ENCODE measurements at regions not wholly inside any gene's neighbourhood (a gene's known extent, or its start where the extent isn't known, plus 50 kb on each side); places are given as distances from the start of the nearest gene placed in this dataset.
"Not testable (repeated sequence)": the region's sequence is repeated elsewhere in the genome, so short reads cannot be mapped to it uniquely, and the experiment has no call there.

GRCh38 chr7:148486937-148487336 is 103.6 kb upstream of the C7orf33 start:
- Histone ChIP-seq H3K4me1 (ENCODE audit: control insufficient read depth, insufficient read depth, low read length) (no peaks in the 10 kb centered on the region), H3K27ac (ENCODE audit: low read length) (no peak overlapping the region), H3K9me3 (ENCODE audit: control insufficient read depth, low read length) (no peaks in the 10 kb centered on the region), H3K4me3 (ENCODE audit: low read length) (no peak overlapping the region), H3K27me3 (ENCODE audit: control insufficient read depth, insufficient read depth) (no peaks in the 10 kb centered on the region)
- DNase-seq: no peak
- ATAC-seq: no peak
- WGBS: 93% methylated on average over 7 of the region's 7 CpGs
- intact Hi-C loops (cut with DNase I): no loop called here

- DNase-seq (no peak), ATAC-seq (no peak)
- Histone ChIP-seq H3K27ac (ENCODE audit: low read length) (no peak overlapping the region), H3K4me1 (ENCODE audit: control insufficient read depth, insufficient read depth, low read length) (no peaks in the 10 kb centered on the region), H3K27me3 (ENCODE audit: control insufficient read depth, insufficient read depth) (no peaks in the 10 kb centered on the region), H3K9me3 (ENCODE audit: control insufficient read depth, low read length) (no peaks in the 10 kb centered on the region), H3K4me3 (ENCODE audit: low read length) (no peak overlapping the region)
- 68% methylated on average over 4 of the region's 4 CpGs for WGBS
- intact Hi-C loops (cut with DNase I): no loop called here
Observed at GRCh38 chr7:148487912-148488311, 102.7 kb upstream of the C7orf33 start.

GRCh38 chr7:148489678-148490077 is 100.9 kb upstream of the C7orf33 start:
- H3K4me1 ChIP-seq (ENCODE audit: control insufficient read depth, insufficient read depth, low read length): no peaks in the 10 kb centered on the region
- H3K4me3 ChIP-seq (ENCODE audit: low read length): no peak overlapping the region
- DNase-seq (no peak), ATAC-seq (no peak)
- H3K27me3 ChIP-seq (ENCODE audit: control insufficient read depth, insufficient read depth): no peaks in the 10 kb centered on the region
- H3K9me3 ChIP-seq (ENCODE audit: control insufficient read depth, low read length): no peaks in the 10 kb centered on the region
- H3K27ac ChIP-seq (ENCODE audit: low read length): no peak overlapping the region
- 67% methylated on average over 6 of the region's 6 CpGs for WGBS
- intact Hi-C loops (cut with DNase I): no loop called here

- intact Hi-C loops (cut with DNase I): no loop called here
- Histone ChIP-seq H3K27ac (ENCODE audit: low read length) (no peak overlapping the region), H3K4me1 (ENCODE audit: control insufficient read depth, insufficient read depth, low read length) (no peaks in the 10 kb centered on the region), H3K4me3 (ENCODE audit: low read length) (no peak overlapping the region), H3K27me3 (ENCODE audit: control insufficient read depth, insufficient read depth) (no peaks in the 10 kb centered on the region), H3K9me3 (ENCODE audit: control insufficient read depth, low read length) (no peaks in the 10 kb centered on the region)
- ATAC-seq (no peak), DNase-seq (no peak)
- 90% methylated on average over 3 of the region's 3 CpGs for WGBS
Observed at GRCh38 chr7:148492157-148492860, 98.3 kb upstream of the C7orf33 start.

GRCh38 chr7:148495605-148496004 is 95.0 kb upstream of the C7orf33 start:
- no peak overlapping the region for H3K4me3 ChIP-seq (ENCODE audit: low read length)
- DNase-seq: no peak
- no peaks in the 10 kb centered on the region for H3K27me3 ChIP-seq (ENCODE audit: control insufficient read depth, insufficient read depth)
- H3K27ac ChIP-seq (ENCODE audit: low read length): no peak overlapping the region
- WGBS: 62% methylated on average over 4 of the region's 4 CpGs
- intact Hi-C loops (cut with DNase I): no loop called here
- H3K9me3 ChIP-seq (ENCODE audit: control insufficient read depth, low read length): no peaks in the 10 kb centered on the region
- no peak for ATAC-seq
- H3K4me1 ChIP-seq (ENCODE audit: control insufficient read depth, insufficient read depth, low read length): no peaks in the 10 kb centered on the region

GRCh38 chr7:148500978-148501377 is 89.6 kb upstream of the C7orf33 start:
- H3K4me1 ChIP-seq (ENCODE audit: control insufficient read depth, insufficient read depth, low read length): no peaks in the 10 kb centered on the region
- H3K4me3 ChIP-seq (ENCODE audit: low read length): no peak overlapping the region
- 59% methylated on average over 9 of the region's 9 CpGs for WGBS
- intact Hi-C loops (cut with DNase I): loop anchor here in 3 of 4 donors (5.0 to 10.0 kb wide), 2 partner anchors 461 to 474 kb away; no protein-coding TSS in a partner anchor
- DNase-seq (no peak), ATAC-seq (no peak)
- no peak overlapping the region for H3K27ac ChIP-seq (ENCODE audit: low read length)
- no peaks in the 10 kb centered on the region for H3K9me3 ChIP-seq (ENCODE audit: control insufficient read depth, low read length)
- H3K27me3 ChIP-seq (ENCODE audit: control insufficient read depth, insufficient read depth): no peaks in the 10 kb centered on the region

- no peak for ATAC-seq
- 27% methylated on average over 3 of the region's 3 CpGs for WGBS
Observed at GRCh38 chr7:148503900-148504487, 86.6 kb upstream of the C7orf33 start.

GRCh38 chr7:148505645-148506375 is 84.8 kb upstream of the C7orf33 start:
- WGBS: 66% methylated on average over 7 of the region's 7 CpGs
- Histone ChIP-seq H3K27me3 (ENCODE audit: control insufficient read depth, insufficient read depth) (no peaks in the 10 kb centered on the region), H3K4me1 (ENCODE audit: control insufficient read depth, insufficient read depth, low read length) (no peaks in the 10 kb centered on the region), H3K27ac (ENCODE audit: low read length) (no peak overlapping the region), H3K9me3 (ENCODE audit: control insufficient read depth, low read length) (no peaks in the 10 kb centered on the region), H3K4me3 (ENCODE audit: low read length) (no peak overlapping the region)
- intact Hi-C loops (cut with DNase I): loop anchor here in 2 of 4 donors (5.0 to 10.0 kb wide), 2 partner anchors 456 to 469 kb away; no protein-coding TSS in a partner anchor
- ATAC-seq: no peak
- DNase-seq: no peak

More at GRCh38 chr7:148503900-148504487, 86.6 kb upstream of the C7orf33 start:
- H3K27ac ChIP-seq (ENCODE audit: low read length): no peak overlapping the region
- intact Hi-C loops (cut with DNase I): loop anchor here in 3 of 4 donors (5.0 to 10.0 kb wide), 2 partner anchors 458 to 471 kb away; no protein-coding TSS in a partner anchor
- no peak overlapping the region for H3K4me3 ChIP-seq (ENCODE audit: low read length)
- H3K9me3 ChIP-seq (ENCODE audit: control insufficient read depth, low read length): no peaks in the 10 kb centered on the region
- DNase-seq: no peak
- H3K27me3 ChIP-seq (ENCODE audit: control insufficient read depth, insufficient read depth): no peaks in the 10 kb centered on the region
- no peaks in the 10 kb centered on the region for H3K4me1 ChIP-seq (ENCODE audit: control insufficient read depth, insufficient read depth, low read length)

GRCh38 chr7:148507064-148507573 is 83.4 kb upstream of the C7orf33 start:
- ATAC-seq; H3K27me3 ChIP-seq (ENCODE audit: control insufficient read depth, insufficient read depth); H3K27ac ChIP-seq (ENCODE audit: low read length); DNase-seq; H3K4me1 ChIP-seq (ENCODE audit: control insufficient read depth, insufficient read depth, low read length); H3K9me3 ChIP-seq (ENCODE audit: control insufficient read depth, low read length); H3K4me3 ChIP-seq (ENCODE audit: low read length): not testable (repeated sequence)
- intact Hi-C loops (cut with DNase I): loop anchor here in 2 of 4 donors (5.0 to 10.0 kb wide), 2 partner anchors 455 to 468 kb away; no protein-coding TSS in a partner anchor
- 85% methylated on average over 7 of the region's 7 CpGs for WGBS

GRCh38 chr7:148507787-148508186 is 82.8 kb upstream of the C7orf33 start:
- intact Hi-C loops (cut with DNase I): loop anchor here in 2 of 4 donors (5.0 to 10.0 kb wide), 2 partner anchors 455 to 467 kb away; no protein-coding TSS in a partner anchor
- no peak for DNase-seq
- WGBS: 89% methylated on average over 7 of the region's 7 CpGs

GRCh38 chr7:148514236-148514635 is 76.3 kb upstream of the C7orf33 start:
- ATAC-seq: no peak
- Histone ChIP-seq H3K9me3 (ENCODE audit: control insufficient read depth, low read length) (no peaks in the 10 kb centered on the region), H3K27me3 (ENCODE audit: control insufficient read depth, insufficient read depth) (no peaks in the 10 kb centered on the region), H3K27ac (ENCODE audit: low read length) (no peak overlapping the region), H3K4me1 (ENCODE audit: control insufficient read depth, insufficient read depth, low read length) (no peaks in the 10 kb centered on the region), H3K4me3 (ENCODE audit: low read length) (no peak overlapping the region)
- WGBS: 74% methylated on average over 4 of the region's 4 CpGs
- intact Hi-C loops (cut with DNase I): no loop called here
- no peak for DNase-seq

More at GRCh38 chr7:148507787-148508186, 82.8 kb upstream of the C7orf33 start:
- Histone ChIP-seq H3K4me3 (ENCODE audit: low read length) (no peak overlapping the region), H3K27me3 (ENCODE audit: control insufficient read depth, insufficient read depth) (no peaks in the 10 kb centered on the region), H3K4me1 (ENCODE audit: control insufficient read depth, insufficient read depth, low read length) (no peaks in the 10 kb centered on the region), H3K27ac (ENCODE audit: low read length) (no peak overlapping the region), H3K9me3 (ENCODE audit: control insufficient read depth, low read length) (no peaks in the 10 kb centered on the region)
- no peak for ATAC-seq

Data from right cardiac atrium (tissue), 5 donors.